Breast epithelium (tissue), 3 donors: ENCODE measurements at regions not wholly inside any gene's neighbourhood (a gene's known extent, or its start where the extent isn't known, plus 50 kb on each side); places are given as distances from the start of the nearest gene placed in this dataset.

Experiments
- POLR2AphosphoS5 ChIP-seq, 3 donors: sonication (generic); formaldehyde crosslinking; IDR thresholded peaks; one replicate each; pipeline ENCODE4 v1.6.1; 2017; ENCODE audit warnings: antibody characterized with exemption in 3 of 3
- TF ChIP-seq, protein P1 (sequence below), 3 donors: fragments of 450-650 bp; IDR thresholded peaks; one replicate each; pipeline ENCODE4 v1.5.1; 2016 to 2017; ENCODE audit warnings: antibody characterized with exemption in 3 of 3, mild to moderate bottlenecking in 3 of 3, moderate library complexity in 3 of 3

DNA sequence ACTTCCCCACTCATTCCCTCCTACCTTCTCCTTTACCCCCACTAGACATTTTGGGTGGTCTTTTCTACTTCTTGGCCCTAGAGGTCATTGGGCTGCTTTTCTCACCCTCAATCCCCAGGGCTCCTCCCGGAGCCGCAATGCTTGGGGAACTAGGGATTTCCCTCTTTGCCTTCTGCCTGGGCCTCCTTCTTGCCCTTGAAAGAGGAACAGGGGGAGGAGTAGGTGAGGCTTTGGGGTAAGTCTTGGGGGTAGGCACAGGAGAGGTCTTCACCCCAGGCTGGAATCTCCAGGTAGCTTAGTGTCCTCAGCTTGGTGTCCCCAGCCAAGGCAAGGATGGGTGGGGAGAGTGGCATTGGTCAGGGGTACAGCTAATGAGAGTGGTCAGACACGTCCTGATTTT is 56.2 kb upstream of the EPS8L3 start:
- TF ChIP-seq POLR2AphosphoS5 (IDR thresholded peaks at IDR 0.05): no peak
- TF ChIP-seq, protein P1, sequence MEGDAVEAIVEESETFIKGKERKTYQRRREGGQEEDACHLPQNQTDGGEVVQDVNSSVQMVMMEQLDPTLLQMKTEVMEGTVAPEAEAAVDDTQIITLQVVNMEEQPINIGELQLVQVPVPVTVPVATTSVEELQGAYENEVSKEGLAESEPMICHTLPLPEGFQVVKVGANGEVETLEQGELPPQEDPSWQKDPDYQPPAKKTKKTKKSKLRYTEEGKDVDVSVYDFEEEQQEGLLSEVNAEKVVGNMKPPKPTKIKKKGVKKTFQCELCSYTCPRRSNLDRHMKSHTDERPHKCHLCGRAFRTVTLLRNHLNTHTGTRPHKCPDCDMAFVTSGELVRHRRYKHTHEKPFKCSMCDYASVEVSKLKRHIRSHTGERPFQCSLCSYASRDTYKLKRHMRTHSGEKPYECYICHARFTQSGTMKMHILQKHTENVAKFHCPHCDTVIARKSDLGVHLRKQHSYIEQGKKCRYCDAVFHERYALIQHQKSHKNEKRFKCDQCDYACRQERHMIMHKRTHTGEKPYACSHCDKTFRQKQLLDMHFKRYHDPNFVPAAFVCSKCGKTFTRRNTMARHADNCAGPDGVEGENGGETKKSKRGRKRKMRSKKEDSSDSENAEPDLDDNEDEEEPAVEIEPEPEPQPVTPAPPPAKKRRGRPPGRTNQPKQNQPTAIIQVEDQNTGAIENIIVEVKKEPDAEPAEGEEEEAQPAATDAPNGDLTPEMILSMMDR (IDR thresholded peaks at IDR 0.05): no peak
